ENCODE measurements at regions not wholly inside any gene's neighbourhood (a gene's known extent, or its start where the extent isn't known, plus 50 kb on each side); places are given as distances from the start of the nearest gene placed in this dataset.

GRCh38 chr3:180092889-180093288, 56.2 kb upstream of the PEX5L start:
- no peak for DNase-seq

GRCh38 chr3:180093535-180093934, 56.8 kb upstream of the PEX5L start:
- no peak for DNase-seq

GRCh38 chr3:180097626-180098025, 60.9 kb upstream of the PEX5L start:
- no peak for DNase-seq

- DNase-seq: no peak
These were observed 65.4 kb upstream of the PEX5L start for GRCh38 chr3:180102134-180102533.

GRCh38 chr3:180102604-180103003, 65.9 kb upstream of the PEX5L start:
- no peak for DNase-seq

GRCh38 chr3:180116203-180116602, 79.5 kb upstream of the PEX5L start:
- DNase-seq: no peak

- DNase-seq: no peak
These were observed 79.9 kb upstream of the PEX5L start for GRCh38 chr3:180116658-180117057.

GRCh38 chr3:180117381-180118163, 80.8 kb upstream of the PEX5L start:
- no peak for DNase-seq

- no peak for DNase-seq
These were observed 82.8 kb upstream of the PEX5L start for GRCh38 chr3:180119567-180119966.

GRCh38 chr3:180123928-180124327, 87.2 kb upstream of the PEX5L start:
- DNase-seq: no peak

- no peak for DNase-seq
These were observed 94.4 kb upstream of the PEX5L start for GRCh38 chr3:180131169-180131568.

- no peak for DNase-seq
These were observed 98.4 kb upstream of the PEX5L start for GRCh38 chr3:180135101-180135500.

GRCh38 chr3:180138871-180139270, 102.1 kb upstream of the PEX5L start:
- DNase-seq: no peak

GRCh38 chr3:180142041-180142440, 105.3 kb upstream of the PEX5L start:
- no peak for DNase-seq

- DNase-seq: no peak
These were observed 105.7 kb upstream of the PEX5L start for GRCh38 chr3:180142472-180142871.

- no peak for DNase-seq
These were observed 125.0 kb upstream of the PEX5L start for GRCh38 chr3:180161770-180162169.

GRCh38 chr3:180175572-180175971, 138.8 kb upstream of the PEX5L start:
- DNase-seq: no peak

- no peak for DNase-seq
These were observed 139.3 kb upstream of the PEX5L start for GRCh38 chr3:180176059-180176458.

- DNase-seq: no peak
These were observed 140.5 kb upstream of the PEX5L start for GRCh38 chr3:180177255-180177654.

- DNase-seq: no peak
These were observed 142.8 kb upstream of the PEX5L start for GRCh38 chr3:180179562-180179961.

GRCh38 chr3:180180795-180181194, 144.1 kb upstream of the PEX5L start:
- no peak for DNase-seq

- DNase-seq: no peak
These were observed 144.7 kb upstream of the PEX5L start for GRCh38 chr3:180181387-180181786.

- DNase-seq: no peak
These were observed 146.6 kb upstream of the PEX5L start for GRCh38 chr3:180183346-180183745.

GRCh38 chr3:180184816-180185215, 148.1 kb upstream of the PEX5L start:
- no peak for DNase-seq

GRCh38 chr3:180185650-180186049, 148.9 kb upstream of the PEX5L start:
- no peak for DNase-seq
